ENCODE measurements at regions not wholly inside any gene's neighbourhood (a gene's known extent, or its start where the extent isn't known, plus 50 kb on each side); places are given as distances from the start of the nearest gene placed in this dataset.

DNA sequence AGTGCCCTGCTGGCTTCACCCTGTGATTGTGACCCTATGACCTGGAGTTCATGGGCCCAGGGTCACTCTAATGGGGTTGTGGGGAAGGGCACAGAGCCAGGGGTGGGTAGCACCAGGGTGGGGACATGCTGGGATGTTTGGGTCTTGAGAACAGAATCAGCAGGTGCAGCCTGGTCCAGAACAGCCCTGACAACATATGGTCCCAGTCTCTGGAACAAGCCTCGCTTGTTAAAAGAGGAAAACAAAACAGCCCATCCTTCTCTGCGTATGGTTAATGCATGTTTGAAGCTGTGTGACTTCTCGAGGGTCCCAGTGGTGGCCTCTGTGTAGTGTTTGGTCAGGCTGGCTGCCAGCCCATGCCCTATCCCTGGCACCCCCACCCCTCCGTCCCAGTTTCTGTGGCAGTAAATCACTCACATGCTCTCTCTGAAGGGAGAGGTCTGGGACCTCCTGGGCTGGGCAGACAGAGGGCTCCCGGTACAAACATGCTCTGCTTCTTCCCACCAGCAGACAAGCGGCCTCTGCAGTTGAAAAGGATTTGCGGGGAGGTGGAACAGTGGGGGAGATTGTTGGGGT is 79.4 kb downstream of the FAM241B start:
- TF ChIP-seq, protein P1, sequence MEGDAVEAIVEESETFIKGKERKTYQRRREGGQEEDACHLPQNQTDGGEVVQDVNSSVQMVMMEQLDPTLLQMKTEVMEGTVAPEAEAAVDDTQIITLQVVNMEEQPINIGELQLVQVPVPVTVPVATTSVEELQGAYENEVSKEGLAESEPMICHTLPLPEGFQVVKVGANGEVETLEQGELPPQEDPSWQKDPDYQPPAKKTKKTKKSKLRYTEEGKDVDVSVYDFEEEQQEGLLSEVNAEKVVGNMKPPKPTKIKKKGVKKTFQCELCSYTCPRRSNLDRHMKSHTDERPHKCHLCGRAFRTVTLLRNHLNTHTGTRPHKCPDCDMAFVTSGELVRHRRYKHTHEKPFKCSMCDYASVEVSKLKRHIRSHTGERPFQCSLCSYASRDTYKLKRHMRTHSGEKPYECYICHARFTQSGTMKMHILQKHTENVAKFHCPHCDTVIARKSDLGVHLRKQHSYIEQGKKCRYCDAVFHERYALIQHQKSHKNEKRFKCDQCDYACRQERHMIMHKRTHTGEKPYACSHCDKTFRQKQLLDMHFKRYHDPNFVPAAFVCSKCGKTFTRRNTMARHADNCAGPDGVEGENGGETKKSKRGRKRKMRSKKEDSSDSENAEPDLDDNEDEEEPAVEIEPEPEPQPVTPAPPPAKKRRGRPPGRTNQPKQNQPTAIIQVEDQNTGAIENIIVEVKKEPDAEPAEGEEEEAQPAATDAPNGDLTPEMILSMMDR (IDR thresholded peaks at IDR 0.05) = no peak
- TF ChIP-seq POLR2A (IDR thresholded peaks at IDR 0.05) = no peak

All from heart left ventricle (tissue), 13 donors.